PFSK-1 (cell line): ENCODE measurements at regions not wholly inside any gene's neighbourhood (a gene's known extent, or its start where the extent isn't known, plus 50 kb on each side); places are given as distances from the start of the nearest gene placed in this dataset.

ENCODE experiments used
- FOXP2 ChIP-seq: optimal IDR thresholded peaks from 2 replicates; pipeline ENCODE3; 2011; ENCODE audit warnings: borderline replicate concordance, control low read depth, inconsistent platforms; ENCODE audit not compliant: insufficient read depth; ENCODE audit errors: extremely low read length, extremely low read depth
- POLR2AphosphoS5 ChIP-seq: IDR thresholded peaks from 2 replicates; pipeline ENCODE4 v1.6.1; 2012; ENCODE audit warnings: low read depth, mild to moderate bottlenecking, control low read depth, low read length, moderate library complexity
- REST ChIP-seq, 2 experiments: IDR thresholded peaks; 2 replicates each; pipeline versions ENCODE4 v1.6.1 to v1.8.0; 2011 to 2012; ENCODE audit warnings: low read depth in 2 of 2, low read length in 2 of 2, control low read depth in 1 of 2, inconsistent platforms in 1 of 2, mild to moderate bottlenecking in 1 of 2, moderate library complexity in 1 of 2; ENCODE audit not compliant: insufficient read depth in 1 of 2
- SIN3A ChIP-seq: IDR thresholded peaks from 2 replicates; pipeline ENCODE4 v1.6.1; 2012; ENCODE audit warnings: mild to moderate bottlenecking, low read length, moderate library complexity, borderline replicate concordance; ENCODE audit not compliant: insufficient read depth
- TAF1 ChIP-seq: IDR thresholded peaks from 2 replicates; pipeline ENCODE4 v1.6.1; 2012; ENCODE audit warnings: low read length, control low read depth, borderline replicate concordance; ENCODE audit not compliant: insufficient read depth

- TF ChIP-seq POLR2AphosphoS5 (no peak), REST (IDR thresholded peaks at IDR 0.05; ENCODE audit: insufficient read depth in 1 of 2, low read depth in 2 of 2, low read length in 2 of 2) (no peak), TAF1 (no peak), SIN3A (no peak), FOXP2 (no peak)
These were observed 165.1 kb upstream of the ATP2B1 start for GRCh38 chr12:89873745-89874144.

- TF ChIP-seq TAF1 (no peak), SIN3A (no peak), REST (IDR thresholded peaks at IDR 0.05; ENCODE audit: insufficient read depth in 1 of 2, low read depth in 2 of 2, low read length in 2 of 2) (no peak), FOXP2 (no peak), POLR2AphosphoS5 (no peak)
These were observed 164.4 kb upstream of the ATP2B1 start for GRCh38 chr12:89872922-89873630.

GRCh38 chr12:89870413-89871184 is 162.0 kb upstream of the ATP2B1 start:
- TF ChIP-seq FOXP2: no peak
- no peak for TF ChIP-seq SIN3A
- TF ChIP-seq POLR2AphosphoS5: no peak

- TF ChIP-seq POLR2AphosphoS5: no peak
- no peak for TF ChIP-seq SIN3A
- TF ChIP-seq FOXP2: no peak
- no peak for TF ChIP-seq REST (IDR thresholded peaks at IDR 0.05; ENCODE audit: insufficient read depth in 1 of 2, low read depth in 2 of 2, low read length in 2 of 2)
- TF ChIP-seq TAF1: no peak
These were observed 155.8 kb upstream of the ATP2B1 start for GRCh38 chr12:89864411-89864810.

- TF ChIP-seq TAF1 (no peak), FOXP2 (no peak), POLR2AphosphoS5 (no peak), REST (IDR thresholded peaks at IDR 0.05; ENCODE audit: insufficient read depth in 1 of 2, low read depth in 2 of 2, low read length in 2 of 2) (no peak)
These were observed 155.3 kb upstream of the ATP2B1 start for GRCh38 chr12:89863968-89864367.
